ENCODE measurements at regions not wholly inside any gene's neighbourhood (a gene's known extent, or its start where the extent isn't known, plus 50 kb on each side); places are given as distances from the start of the nearest gene placed in this dataset.
"Not testable (repeated sequence)": the region's sequence is repeated elsewhere in the genome, so short reads cannot be mapped to it uniquely, and the experiment has no call there.

DNA sequence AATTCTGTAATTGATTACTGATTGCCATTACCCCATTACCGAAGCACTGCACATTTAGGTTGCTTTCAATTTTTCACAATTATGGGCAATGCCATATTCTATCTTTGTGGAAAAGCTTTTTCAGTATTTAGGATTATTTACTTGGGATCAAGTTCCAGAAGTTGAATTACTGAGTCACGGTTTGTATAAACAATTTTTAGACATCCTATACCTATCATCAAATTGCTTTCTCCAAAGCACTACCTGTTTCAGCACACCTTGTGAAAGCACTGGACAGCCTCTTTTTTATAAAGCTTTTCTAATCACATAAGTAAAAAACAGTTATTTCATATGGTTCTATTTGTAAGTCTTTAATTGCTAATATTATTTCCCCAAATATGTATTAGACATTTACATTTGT is 221.5 kb upstream of the CAND1 start:
- DNase-seq: no peak

DNA sequence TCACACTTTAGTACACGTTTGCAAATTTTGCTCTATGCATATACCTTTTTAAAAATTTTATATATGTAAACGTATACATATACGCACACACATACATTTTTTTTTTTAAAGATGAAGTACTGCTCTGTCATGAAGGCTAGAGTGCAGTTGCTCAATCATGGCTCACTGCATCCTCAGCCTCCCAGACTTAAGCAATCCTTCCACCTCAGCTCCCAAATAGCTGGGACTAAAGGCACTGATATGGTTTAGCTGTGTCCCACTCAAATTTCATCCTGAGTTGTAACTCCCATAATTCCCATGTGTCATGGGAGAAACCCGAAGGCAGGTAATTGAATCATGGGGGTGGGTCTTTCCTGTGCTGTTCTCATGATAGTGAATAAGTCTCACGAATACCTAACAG is 220.8 kb upstream of the CAND1 start:
- no peak for DNase-seq

DNA sequence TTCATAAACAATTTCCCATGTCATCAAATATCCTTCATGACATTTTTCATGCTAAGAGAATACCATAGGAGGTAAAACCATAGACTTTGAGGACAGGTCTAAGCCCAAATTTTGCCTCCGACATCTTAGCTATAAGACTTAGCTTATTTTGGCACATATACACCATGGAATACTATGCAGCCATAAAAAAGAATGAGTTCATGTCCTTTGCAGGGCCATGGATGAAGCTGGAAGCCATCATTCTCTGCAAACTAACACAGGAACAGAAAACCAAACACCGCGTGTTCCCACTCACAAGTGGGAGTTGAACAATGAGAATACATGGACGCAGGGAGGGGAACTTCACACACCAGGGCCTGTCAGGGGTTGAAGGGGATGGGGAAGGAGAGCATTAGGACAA is 220.0 kb upstream of the CAND1 start:
- DNase-seq: not testable (repeated sequence)

DNA sequence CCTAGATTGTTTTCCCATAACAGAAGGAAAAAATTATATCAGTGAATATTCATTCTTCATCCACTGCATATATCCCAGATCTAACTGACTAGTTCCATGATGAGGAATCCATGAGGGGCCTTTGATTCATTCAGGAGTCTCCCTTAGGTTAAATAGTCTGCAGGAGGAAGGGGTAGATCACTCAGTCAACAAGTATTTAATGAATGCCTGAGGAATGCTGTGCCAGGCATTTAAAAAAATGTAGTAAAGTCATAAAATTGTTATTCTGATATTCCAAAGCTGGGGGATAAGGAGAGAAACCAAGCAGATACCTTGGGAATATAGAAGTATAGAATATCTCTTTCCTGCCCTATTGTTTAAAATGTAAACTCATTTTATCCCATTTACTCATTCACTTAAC is 216.2 kb upstream of the CAND1 start:
- DNase-seq: no peak

DNA sequence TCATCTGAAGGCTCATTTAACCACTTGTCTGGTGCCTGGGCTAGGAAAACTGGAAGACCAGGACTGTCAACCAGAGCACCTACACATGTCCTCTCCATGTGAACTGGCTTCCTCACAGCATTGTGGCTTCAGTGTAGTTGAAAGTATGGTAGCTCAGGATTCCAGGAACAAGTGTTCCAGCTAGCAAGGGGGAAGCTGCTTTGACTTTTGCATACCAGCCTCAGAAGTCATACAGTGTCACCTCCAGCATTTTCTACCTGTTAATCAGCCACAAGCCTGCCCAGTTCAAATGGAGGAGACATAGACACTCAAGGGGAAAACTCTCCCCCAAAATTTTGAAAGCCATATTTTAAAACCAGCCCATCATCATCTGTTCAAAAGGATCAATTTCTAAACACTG is 212.8 kb upstream of the CAND1 start:
- no peak for DNase-seq

DNA sequence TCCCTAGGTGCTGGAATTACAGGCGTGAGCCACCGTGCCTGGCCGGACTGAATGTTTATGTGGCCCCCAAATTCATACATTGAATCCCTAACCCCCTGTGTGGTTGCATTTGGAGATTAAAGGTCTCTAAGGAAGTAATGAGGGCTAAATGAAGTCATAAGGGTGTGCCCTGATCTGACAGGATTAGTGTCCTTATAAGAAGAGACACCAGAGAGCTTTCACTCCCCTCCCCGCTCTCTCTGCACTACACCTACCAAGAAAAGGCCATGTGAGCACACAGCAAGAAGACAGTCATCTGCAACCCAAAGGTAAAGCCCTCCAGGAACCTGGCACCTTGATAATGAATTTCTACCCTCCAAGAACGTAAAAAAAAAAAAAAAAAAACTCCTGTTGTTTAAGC is 212.1 kb upstream of the CAND1 start:
- DNase-seq: no peak

DNA sequence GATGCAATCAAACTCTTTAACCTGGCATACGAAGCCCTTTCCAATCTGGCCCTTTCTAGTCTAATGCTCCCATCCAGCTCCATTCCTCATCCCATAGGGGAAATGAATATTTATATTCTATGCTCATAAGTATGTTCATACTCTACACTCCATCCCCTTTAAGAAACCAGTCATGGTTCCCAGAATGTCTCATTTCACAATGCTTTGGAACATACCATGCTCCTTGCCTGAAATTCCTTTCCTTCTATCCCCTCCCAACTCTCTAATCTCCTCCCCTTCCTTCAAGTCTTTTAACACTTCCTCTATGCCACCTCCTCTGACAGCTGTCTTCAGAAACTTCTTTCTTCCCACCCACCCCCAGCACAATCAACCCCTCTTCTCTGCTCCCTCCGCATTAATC is 207.0 kb upstream of the CAND1 start:
- DNase-seq: no peak

DNA sequence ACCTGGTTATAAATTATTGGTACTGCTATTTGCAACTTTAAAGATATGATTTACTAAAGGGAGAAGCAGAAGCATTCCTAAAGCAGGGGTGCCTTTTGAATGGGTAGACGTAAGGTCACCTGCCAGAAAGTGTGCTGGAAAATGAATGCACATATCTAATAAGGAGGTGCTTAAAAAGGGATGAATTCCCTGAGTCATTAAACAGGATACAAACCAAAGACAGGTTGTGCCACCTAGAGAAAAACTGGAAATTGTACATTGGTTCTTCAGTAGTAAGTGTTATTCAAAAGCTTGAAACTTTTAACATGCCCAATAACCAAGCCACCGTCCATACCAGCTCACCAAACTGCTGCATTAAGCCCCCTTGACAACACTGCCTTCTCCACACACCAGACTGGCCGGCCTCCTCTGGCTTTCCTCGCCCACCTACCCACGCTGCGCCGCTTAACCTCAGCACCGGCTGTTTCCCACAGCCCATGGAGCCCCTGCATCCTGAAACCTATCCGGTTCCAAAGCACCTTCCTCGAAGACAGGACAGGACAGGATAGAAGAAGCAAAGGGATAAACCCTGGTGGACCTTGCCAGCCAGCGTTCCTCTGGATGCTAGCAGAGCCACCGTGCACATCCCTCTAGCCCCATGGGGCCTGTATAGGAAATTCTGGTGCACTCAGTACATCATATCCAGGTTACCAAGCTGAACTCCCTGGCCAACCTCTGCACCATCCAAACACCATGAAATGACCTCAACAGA is 201.5 kb upstream of the CAND1 start:
- DNase-seq: no peak

DNA sequence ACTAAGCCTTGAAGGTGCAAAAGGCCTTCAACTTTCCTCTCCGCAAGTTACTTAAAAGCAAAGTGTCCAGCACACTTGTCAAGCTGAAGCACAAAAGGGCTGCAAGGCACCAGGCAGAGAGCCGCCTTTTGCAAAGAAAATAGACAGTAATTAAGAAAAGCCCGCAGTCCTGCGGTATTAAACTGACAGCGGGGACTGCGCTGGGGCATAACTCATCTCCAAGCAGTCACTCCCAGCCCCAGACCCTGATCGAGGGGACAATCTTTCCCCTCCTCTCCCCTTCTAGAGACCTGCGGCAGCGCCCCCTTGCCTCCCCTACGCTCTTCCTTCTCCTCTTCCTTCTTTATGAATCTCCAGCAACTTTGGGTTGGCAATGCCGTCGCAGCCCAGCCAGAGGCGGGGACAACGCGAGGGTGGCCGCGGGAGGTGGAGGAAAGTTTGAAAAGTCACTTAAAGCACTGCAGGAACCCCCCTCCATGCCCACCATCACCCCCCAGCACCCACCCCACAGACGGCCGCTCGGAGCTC is 200.9 kb upstream of the CAND1 start:
- DNase-seq: no peak

DNA sequence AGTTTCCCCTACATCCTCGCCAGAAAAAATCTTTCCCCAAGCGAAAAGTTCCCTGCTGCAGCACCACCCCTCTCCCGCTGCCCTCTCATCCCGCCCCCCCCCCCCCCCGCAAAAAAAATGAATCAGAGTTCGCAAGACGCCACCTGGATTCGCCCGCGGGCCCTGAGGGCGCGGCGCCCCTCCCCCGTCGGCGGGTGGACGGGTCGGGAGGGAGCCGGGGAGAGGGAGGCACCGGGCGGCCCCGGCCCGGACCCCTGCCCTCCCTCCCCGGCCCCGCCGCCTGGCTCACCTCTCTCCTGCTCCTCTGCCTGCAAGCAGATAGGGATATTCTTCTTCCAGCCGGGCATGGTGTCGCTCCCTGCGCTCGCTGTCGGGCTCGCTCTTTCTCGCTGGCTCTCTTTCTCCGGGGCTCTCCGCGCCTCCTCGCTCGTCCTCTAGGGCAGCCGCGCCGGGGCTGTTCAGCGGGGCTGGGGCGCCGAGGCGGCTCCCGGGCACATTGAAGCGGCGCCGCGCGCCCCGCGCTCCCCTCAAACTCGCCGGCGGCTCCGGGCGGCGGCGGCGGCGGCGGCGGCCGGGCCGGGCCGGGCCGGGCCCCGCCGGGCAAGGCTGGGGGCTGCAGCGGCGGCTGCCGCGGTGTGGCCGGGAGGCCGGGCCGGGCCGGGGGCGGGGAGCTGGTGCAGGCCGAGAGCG is 200.3 kb upstream of the CAND1 start:
- DNase-seq: no peak

DNA sequence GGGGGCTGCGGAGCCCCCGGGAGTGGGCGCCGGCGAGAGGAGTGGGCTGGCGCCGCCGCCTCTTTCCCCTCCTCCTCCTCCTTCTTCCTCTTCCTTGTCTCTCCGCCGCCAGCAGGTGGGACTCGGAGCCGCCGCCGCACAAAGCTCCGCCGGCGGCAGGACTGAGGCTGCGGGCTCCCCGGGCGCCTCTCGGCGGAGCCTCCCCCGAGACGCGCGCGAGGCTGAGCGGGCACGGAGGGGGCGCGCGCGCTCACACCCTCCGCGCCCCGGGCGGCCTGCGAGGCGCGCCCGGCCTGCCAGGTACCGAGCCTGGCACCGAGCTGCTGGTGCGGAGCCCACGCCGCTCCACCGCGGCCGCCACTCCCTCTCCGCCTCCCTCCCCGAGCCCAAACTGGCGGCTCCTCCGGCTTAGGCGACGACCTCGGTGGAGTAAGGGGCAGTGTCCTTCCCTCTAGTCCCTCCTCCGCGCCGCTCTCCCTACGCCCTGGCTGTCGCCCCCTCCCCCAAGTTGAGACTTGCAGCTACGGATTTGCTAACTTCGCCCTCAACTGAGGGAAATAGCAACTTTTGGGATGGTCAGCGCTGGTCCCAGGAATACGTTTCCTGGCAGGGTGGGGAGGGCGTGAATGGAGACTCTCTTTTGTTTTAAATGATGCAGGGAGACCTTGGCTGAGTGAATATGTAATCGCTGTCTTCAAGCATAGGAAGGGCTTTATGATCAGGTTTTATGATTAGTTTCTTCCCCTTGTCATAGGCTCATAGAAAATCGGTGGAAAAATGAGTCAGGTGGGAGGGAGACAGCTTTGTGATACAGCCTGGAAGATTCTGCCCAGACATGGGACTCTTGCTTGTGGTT is 199.5 kb upstream of the CAND1 start:
- DNase-seq: no peak

DNA sequence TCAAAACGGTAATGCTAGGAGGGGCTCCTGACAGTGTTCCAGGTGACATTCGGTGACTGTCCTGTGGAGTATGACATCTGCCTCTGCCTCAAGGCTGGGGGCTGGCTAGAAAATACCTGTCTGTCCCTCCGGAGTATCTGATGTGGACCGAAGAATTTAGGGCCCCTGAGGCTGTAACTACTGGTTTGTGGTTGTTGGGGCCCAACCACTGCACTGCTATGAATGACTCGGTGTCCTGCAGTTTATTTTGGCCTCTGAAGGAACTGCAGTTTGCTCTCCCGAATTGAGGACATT is 198.9 kb upstream of the CAND1 start:
- DNase-seq: no peak

DNA sequence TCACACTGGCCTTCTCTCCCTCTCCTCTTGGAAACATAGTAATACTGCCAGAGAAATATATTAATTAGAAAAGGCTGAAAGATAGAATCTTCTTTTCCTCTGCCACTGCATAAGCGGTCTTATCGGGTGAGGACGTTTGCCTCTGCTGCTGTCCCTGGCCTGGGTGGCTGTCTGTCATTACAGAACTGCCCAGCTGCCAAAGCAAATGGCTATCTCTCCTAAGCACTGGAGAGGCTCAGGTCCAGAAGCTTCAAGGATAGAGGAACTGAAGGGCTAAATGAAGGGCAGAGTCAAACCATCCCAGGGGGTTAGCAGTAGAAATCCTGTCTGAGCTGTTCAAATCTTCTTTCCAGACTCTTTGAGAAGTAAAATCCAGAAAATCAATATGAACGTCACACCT is 198.6 kb upstream of the CAND1 start:
- DNase-seq: no peak

DNA sequence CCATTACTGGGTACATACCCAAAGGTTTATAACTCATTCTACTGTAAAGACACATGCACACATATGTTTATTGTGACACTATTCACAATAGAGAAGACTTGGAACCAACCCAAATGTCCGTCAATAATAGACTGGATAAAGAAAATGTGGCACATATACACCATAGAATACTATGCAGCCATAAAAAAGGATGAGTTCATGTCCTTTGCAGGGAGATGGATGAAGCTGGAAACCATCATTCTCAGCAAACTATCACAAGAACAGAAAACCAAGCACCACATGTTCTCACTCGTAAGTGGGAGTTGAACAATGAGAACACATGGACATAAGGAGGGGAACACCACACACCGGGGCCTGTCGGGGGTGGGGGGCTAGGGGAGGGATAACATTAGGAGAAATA is 196.9 kb upstream of the CAND1 start:
- not testable (repeated sequence) for DNase-seq

DNA sequence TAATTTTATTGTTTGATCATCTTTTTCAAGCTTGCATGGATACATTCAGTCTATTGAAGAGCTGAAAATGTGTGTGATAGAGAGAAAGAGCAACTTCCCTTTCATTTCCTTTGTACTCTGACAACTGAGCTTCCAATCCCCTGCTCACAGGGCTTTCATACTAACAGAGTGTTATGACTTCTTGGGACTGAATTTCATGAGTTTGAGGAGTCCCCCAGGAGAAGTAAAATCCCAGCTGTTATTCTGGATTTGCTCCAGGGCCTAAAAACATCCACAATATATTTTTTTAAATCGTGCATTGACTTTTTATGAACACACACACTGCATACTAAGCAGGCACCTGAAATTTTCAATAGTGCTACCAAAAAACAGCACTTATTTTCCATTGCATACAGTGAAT is 195.8 kb upstream of the CAND1 start:
- DNase-seq: no peak

DNA sequence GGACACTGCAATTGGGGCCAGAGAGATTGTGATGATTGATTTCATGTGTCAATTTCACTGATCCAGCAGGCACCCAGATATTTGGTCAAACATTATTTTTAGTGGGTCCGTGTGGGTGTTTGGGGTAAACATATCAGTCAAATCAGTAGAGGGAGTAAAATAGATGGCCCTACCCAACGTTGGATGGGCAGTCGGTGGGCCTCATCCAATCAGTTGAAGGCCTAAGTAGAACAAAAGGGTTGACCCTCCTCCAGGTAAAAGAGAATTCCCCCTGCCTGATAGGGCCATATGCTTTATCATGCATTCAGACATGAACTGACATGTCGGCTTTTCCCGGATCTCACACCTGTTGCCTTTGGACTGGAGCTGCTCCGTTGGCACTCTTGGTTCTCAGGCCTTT is 195.1 kb upstream of the CAND1 start:
- no peak for DNase-seq

DNA sequence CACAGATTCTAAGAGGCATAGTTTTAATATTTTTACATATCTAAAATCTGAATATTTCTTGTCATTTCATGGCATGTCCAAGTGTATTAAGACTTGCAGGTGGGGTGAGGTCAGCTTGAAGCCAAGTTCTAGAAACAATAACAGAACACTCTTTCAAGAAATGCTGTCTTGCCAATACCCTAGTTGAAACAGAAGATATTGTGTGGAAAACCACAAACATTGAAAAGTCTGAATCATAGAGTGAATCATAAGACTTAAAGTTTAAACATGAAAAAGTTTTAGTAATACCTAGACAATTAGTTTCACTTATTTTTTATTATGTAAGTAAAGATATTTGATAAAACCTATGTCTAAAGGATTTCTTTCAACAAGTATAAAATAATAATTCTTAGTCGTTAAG is 191.5 kb upstream of the CAND1 start:
- DNase-seq: no peak

DNA sequence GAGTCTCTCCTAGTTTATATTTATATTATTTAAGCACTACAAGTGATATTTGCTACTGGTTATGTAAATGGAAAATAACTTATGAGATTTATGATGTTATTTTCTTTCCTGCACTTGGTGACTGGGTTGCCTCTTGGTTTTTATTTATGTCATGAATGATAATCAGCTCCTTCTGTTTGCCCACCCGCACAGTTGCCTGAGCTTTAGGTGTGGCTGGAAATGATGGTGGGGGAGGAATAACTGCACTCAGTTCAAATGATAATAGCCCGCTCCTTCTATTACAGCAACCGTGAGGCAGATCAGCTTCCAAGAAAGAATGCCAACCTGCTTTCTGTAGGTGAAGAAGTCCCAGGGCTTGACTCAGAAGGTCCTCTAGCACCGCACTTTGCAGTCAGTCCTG is 190.2 kb upstream of the CAND1 start:
- no peak for DNase-seq

DNA sequence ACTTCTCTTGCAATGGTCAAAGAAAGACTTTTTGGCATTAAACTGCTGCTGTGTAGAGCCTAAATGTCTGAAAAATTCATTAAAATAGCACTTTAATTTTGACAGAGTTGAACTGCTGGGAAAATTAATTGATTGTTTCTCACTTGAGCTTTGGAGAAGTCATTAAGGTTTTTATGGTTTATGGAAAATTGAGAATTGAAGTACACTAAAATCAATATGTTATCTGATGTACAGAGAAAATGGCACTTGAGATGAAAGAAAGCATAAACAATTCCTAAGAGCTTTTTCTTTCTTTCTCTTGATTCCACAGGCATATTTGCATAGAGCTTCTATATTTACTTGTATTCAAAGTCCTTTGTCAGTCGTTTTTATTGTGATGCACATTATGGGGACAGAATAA is 188.5 kb upstream of the CAND1 start:
- no peak for DNase-seq

DNA sequence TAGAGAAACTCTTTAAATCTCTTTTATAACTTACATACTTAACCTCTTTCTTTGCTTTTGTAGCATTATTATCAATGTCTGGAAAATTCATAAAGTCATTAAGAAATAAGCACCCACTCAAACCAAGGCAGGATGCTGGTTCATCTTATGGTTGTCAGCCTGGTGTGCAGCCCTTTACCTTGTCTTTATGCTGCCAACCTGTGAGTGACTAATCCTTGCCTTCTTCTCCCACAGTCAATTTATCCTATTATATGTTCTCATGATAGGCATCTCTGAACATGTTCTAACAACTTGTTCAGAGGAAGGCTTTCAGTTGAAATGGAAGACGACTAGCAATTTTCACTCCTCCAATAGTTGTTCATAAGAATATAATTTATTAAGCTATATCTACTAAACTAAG is 186.9 kb upstream of the CAND1 start:
- DNase-seq: no peak

DNA sequence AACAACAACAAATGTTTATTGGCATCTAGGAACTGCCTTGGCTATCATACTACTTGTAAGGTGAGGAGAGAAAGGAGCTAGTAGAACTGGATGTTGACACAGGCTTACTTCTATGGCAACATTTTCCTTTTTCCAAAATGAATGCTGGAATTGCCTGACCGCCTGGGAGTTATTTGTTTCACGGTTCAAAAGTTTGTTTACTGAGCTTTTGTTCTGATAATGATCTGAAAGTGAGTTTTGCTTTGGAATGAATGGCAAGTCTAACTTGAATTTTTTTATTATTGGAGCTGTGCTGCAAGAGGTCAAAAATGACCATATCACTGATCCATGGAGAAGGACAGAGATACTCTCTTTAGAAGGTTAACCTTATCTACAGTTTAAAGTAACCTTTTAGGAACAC is 183.5 kb upstream of the CAND1 start:
- DNase-seq: no peak

DNA sequence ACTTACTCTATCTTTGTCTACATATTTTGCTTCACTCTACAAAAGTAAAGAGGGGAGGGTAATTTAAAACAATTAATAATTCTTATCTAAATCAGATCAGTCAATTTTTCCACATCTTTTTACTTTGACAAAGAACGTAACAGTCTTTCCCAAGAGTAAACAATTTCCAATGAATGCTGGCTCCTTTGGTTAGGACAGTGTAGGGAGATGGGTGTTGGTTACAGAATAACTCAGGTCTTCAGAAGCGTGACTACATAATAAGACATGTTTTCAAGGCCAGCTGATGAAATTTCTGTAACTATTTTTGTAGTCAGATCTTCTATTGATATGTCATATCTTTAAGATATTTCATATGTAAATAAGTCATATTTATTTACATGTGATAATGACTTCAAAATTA is 183.0 kb upstream of the CAND1 start:
- no peak for DNase-seq

DNA sequence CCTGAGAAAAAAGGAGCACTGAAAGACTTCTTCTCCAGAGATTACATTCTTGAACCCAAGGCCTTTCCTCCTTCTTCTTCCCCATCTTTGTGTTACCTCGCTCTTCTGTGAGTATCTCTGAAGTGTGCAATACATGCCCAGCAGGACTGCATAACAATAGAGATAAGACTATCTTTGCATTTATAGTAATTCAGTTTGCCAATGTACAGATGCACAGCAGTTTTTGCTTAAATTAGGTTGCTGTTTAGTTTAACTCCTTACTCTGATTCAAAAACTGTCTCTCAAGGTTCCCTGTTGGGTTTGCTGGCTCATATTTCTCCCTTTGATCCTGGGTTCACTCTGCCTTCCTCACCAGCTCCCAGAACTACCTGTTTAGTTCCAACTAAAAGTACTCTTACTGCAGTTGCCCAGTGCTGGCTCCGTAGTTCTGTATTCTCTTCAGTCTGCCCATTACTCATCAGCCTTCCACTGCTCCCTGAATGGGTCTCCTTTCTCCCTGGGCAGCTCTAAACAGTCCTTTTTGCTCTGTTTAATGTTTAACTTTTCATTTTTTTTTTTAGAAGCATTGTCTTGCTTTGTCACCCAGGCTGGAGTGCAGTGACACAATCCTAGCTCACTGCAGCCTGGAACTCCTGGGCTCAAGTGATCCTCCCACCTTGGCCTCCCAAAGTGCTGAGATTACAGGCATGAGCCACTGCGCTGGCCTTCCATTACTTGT is 180.6 kb upstream of the CAND1 start:
- DNase-seq: no peak

Measured in NCI-H1694 (cell line).